Peyer's patch (tissue), 4 donors: ENCODE measurements at regions not wholly inside any gene's neighbourhood (a gene's known extent, or its start where the extent isn't known, plus 50 kb on each side); places are given as distances from the start of the nearest gene placed in this dataset.

Experiments used
- POLR2A ChIP-seq, 2 donors: fragments of 450-650 bp; IDR thresholded peaks; one replicate each; pipeline ENCODE4 v1.5.1; 2017; ENCODE audit warnings: antibody characterized with exemption in 2 of 2, mild to moderate bottlenecking in 2 of 2, moderate library complexity in 2 of 2
- TF ChIP-seq, protein P1 (sequence below), 6 experiments: fragments of 450-650 bp in 4 of 6; fragments of 200-600 bp in 2 of 6; sonication (generic) in 1 of 6; IDR thresholded peaks; one replicate each; pipeline ENCODE4 v1.5.1; 2017 to 2019; ENCODE audit warnings: antibody characterized with exemption in 6 of 6, mild to moderate bottlenecking in 3 of 6, moderate library complexity in 1 of 6

- TF ChIP-seq, protein P1, sequence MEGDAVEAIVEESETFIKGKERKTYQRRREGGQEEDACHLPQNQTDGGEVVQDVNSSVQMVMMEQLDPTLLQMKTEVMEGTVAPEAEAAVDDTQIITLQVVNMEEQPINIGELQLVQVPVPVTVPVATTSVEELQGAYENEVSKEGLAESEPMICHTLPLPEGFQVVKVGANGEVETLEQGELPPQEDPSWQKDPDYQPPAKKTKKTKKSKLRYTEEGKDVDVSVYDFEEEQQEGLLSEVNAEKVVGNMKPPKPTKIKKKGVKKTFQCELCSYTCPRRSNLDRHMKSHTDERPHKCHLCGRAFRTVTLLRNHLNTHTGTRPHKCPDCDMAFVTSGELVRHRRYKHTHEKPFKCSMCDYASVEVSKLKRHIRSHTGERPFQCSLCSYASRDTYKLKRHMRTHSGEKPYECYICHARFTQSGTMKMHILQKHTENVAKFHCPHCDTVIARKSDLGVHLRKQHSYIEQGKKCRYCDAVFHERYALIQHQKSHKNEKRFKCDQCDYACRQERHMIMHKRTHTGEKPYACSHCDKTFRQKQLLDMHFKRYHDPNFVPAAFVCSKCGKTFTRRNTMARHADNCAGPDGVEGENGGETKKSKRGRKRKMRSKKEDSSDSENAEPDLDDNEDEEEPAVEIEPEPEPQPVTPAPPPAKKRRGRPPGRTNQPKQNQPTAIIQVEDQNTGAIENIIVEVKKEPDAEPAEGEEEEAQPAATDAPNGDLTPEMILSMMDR (IDR thresholded peaks at IDR 0.05) = no peak
- no peak for TF ChIP-seq POLR2A (IDR thresholded peaks at IDR 0.05)
These were observed 194.7 kb downstream of the FGFR2 start for GRCh38 chr10:121403527-121403926.
